Prostate gland (tissue), 2 donors: ENCODE measurements at regions not wholly inside any gene's neighbourhood (a gene's known extent, or its start where the extent isn't known, plus 50 kb on each side); places are given as distances from the start of the nearest gene placed in this dataset.

Experiments
- CTCF ChIP-seq, 4 experiments: fragments of 200-600 bp in 2 of 4; fragments of 450-650 bp in 2 of 4; sonication (generic) in 2 of 4; IDR thresholded peaks; 1 replicate in 3 of 4; 2 replicates in 1 of 4; pipeline ENCODE4 v1.5.1; 2016 to 2019; ENCODE audit warnings: antibody characterized with exemption in 4 of 4, mild to moderate bottlenecking in 2 of 4, moderate library complexity in 2 of 4
- POLR2A ChIP-seq: fragments of 450-650 bp; IDR thresholded peaks from one replicate; pipeline ENCODE4 v1.6.1; 2016; ENCODE audit warnings: antibody characterized with exemption, mild to moderate bottlenecking
- POLR2AphosphoS5 ChIP-seq: sonication (generic); formaldehyde crosslinking; IDR thresholded peaks from one replicate; pipeline ENCODE4 v1.6.1; 2017; ENCODE audit warnings: antibody characterized with exemption

GRCh38 chr1:218217040-218217439 is 68.1 kb upstream of the RRP15 start:
- TF ChIP-seq CTCF (IDR thresholded peaks at IDR 0.05) (no peak), POLR2AphosphoS5 (no peak), POLR2A (no peak)
